ENCODE measurements at regions not wholly inside any gene's neighbourhood (a gene's known extent, or its start where the extent isn't known, plus 50 kb on each side); places are given as distances from the start of the nearest gene placed in this dataset.

- no peak for TF ChIP-seq CTCF (IDR thresholded peaks at IDR 0.05; ENCODE audit: low read depth, low read length)
- DNase-seq (ENCODE audit: extremely low read depth, low read depth), result no peak
These were observed 105.3 kb downstream of the TSN start for GRCh38 chr2:121860758-121861227.

GRCh38 chr2:121862286-121862685, 106.8 kb downstream of the TSN start:
- no peak for TF ChIP-seq CTCF (IDR thresholded peaks at IDR 0.05; ENCODE audit: low read depth, low read length)
- DNase-seq (ENCODE audit: extremely low read depth, low read depth), result no peak

GRCh38 chr2:121865914-121866313, 110.5 kb downstream of the TSN start:
- no peak for TF ChIP-seq CTCF (IDR thresholded peaks at IDR 0.05; ENCODE audit: low read depth, low read length)
- DNase-seq (ENCODE audit: extremely low read depth, low read depth), result no peak

GRCh38 chr2:121866789-121867188, 111.3 kb downstream of the TSN start:
- DNase-seq (ENCODE audit: extremely low read depth, low read depth), result no peak
- no peak for TF ChIP-seq CTCF (IDR thresholded peaks at IDR 0.05; ENCODE audit: low read depth, low read length)

GRCh38 chr2:121868652-121869051, 113.2 kb downstream of the TSN start:
- DNase-seq (ENCODE audit: extremely low read depth, low read depth), result no peak

GRCh38 chr2:121869363-121869762, 113.9 kb downstream of the TSN start:
- TF ChIP-seq CTCF (IDR thresholded peaks at IDR 0.05; ENCODE audit: low read depth, low read length), result no peak
- no peak for DNase-seq (ENCODE audit: extremely low read depth, low read depth)

More at GRCh38 chr2:121868652-121869051, 113.2 kb downstream of the TSN start:
- no peak for TF ChIP-seq CTCF (IDR thresholded peaks at IDR 0.05; ENCODE audit: low read depth, low read length)

- no peak for TF ChIP-seq CTCF (IDR thresholded peaks at IDR 0.05; ENCODE audit: low read depth, low read length)
- no peak for DNase-seq (ENCODE audit: extremely low read depth, low read depth)
These were observed 114.4 kb downstream of the TSN start for GRCh38 chr2:121869873-121870272.
